Activated T-helper 1 cell treated with anti-CD3 and anti-CD28 coated beads, Interleukin-12 subunit alpha, Interleukin-12 subunit beta, Interleukin-2, Interleukin-4 antibody, amounts not matched to agents 30 ng/mL and 10 ng/mL and 1 ng/mL, durations not matched to agents 14 hours and 24 hours and 36 hours (primary cell): ENCODE measurements at regions not wholly inside any gene's neighbourhood (a gene's known extent, or its start where the extent isn't known, plus 50 kb on each side); places are given as distances from the start of the nearest gene placed in this dataset.
"Not testable (repeated sequence)": the region's sequence is repeated elsewhere in the genome, so short reads cannot be mapped to it uniquely, and the experiment has no call there.

ENCODE experiments used
- DNase-seq: peaks from one replicate; pipeline ENCODE4 v3.0.0; 2021; ENCODE audit warnings: low spot score
- H3K27ac Mint-ChIP-seq: one replicate; pipeline ENCODE4 v1.8.0; 2021; ENCODE audit warnings: mild to moderate bottlenecking, mixed read lengths
- H3K27me3 Mint-ChIP-seq: one replicate; pipeline ENCODE4 v1.8.0; 2022; ENCODE audit warnings: mild to moderate bottlenecking, moderate library complexity, mixed read lengths; ENCODE audit not compliant: insufficient read depth
- H3K36me3 Mint-ChIP-seq: one replicate; pipeline ENCODE4 v1.8.0; 2021; ENCODE audit warnings: low read depth, mixed read lengths
- H3K4me1 Mint-ChIP-seq: one replicate; pipeline ENCODE4 v1.8.0; 2021; ENCODE audit warnings: low read depth, mixed read lengths
- H3K4me3 Mint-ChIP-seq: one replicate; pipeline ENCODE4 v1.8.0; 2021; ENCODE audit warnings: mild to moderate bottlenecking, moderate library complexity, mixed read lengths
- H3K9me3 Mint-ChIP-seq: one replicate; pipeline ENCODE4 v1.8.0; 2021; ENCODE audit warnings: mixed read lengths
- intact Hi-C: fragments of 100-400 bp; cut with micrococcal nuclease; formaldehyde crosslinking; loops from one replicate; pipeline ENCODE4 v1.15.1; 2024

- H3K36me3 Mint-ChIP-seq, intact Hi-C loops, H3K27ac Mint-ChIP-seq, H3K9me3 Mint-ChIP-seq, H3K4me3 Mint-ChIP-seq, DNase-seq, H3K4me1 Mint-ChIP-seq, H3K27me3 Mint-ChIP-seq: not testable (repeated sequence)
These were observed 92.7 kb upstream of the EEPD1 start for GRCh38 chr7:36060388-36060787.

- Mint-ChIP-seq H3K4me3 (no peak overlapping the region), H3K27ac (no peak overlapping the region), H3K4me1 (no peaks in the 10 kb centered on the region), H3K36me3 (no peaks in the 10 kb centered on the region), H3K9me3 (no peaks in the 10 kb centered on the region), H3K27me3 (peaks cover 3% of the 10 kb centered on the region)
- intact Hi-C loops: no loop called here
- DNase-seq: no peak
These were observed 90.8 kb upstream of the EEPD1 start for GRCh38 chr7:36062154-36062815.

GRCh38 chr7:36064676-36065075 lies 88.4 kb upstream of the EEPD1 start:
- Mint-ChIP-seq H3K27me3 (peaks cover 9% of the 10 kb centered on the region), H3K36me3 (no peaks in the 10 kb centered on the region), H3K4me1 (no peaks in the 10 kb centered on the region), H3K9me3 (no peaks in the 10 kb centered on the region), H3K4me3 (no peak overlapping the region), H3K27ac (no peak overlapping the region)
- no peak for DNase-seq
- intact Hi-C loops: no loop called here

- H3K9me3 Mint-ChIP-seq, H3K27ac Mint-ChIP-seq: not testable (repeated sequence)
These were observed 87.3 kb upstream of the EEPD1 start for GRCh38 chr7:36065563-36066342.

GRCh38 chr7:36066343-36066664 lies 86.8 kb upstream of the EEPD1 start:
- H3K4me3 Mint-ChIP-seq: no peak overlapping the region
- no peaks in the 10 kb centered on the region for H3K4me1 Mint-ChIP-seq
- H3K27me3 Mint-ChIP-seq: peaks cover 15% of the 10 kb centered on the region
- H3K27ac Mint-ChIP-seq: no peak overlapping the region
- intact Hi-C loops: no loop called here
- H3K36me3 Mint-ChIP-seq: no peaks in the 10 kb centered on the region
- no peaks in the 10 kb centered on the region for H3K9me3 Mint-ChIP-seq
- DNase-seq: no peak

More at GRCh38 chr7:36065563-36066342, 87.3 kb upstream of the EEPD1 start:
- intact Hi-C loops, H3K4me3 Mint-ChIP-seq, H3K4me1 Mint-ChIP-seq, H3K36me3 Mint-ChIP-seq, DNase-seq: not testable (repeated sequence)
- H3K27me3 Mint-ChIP-seq: peaks cover 15% of the 10 kb centered on the region

- H3K36me3 Mint-ChIP-seq: no peaks in the 10 kb centered on the region
- no peaks in the 10 kb centered on the region for H3K4me1 Mint-ChIP-seq
- H3K27ac Mint-ChIP-seq: no peak overlapping the region
- H3K9me3 Mint-ChIP-seq: no peaks in the 10 kb centered on the region
- H3K27me3 Mint-ChIP-seq: peaks cover 28% of the 10 kb centered on the region
- intact Hi-C loops: no loop called here
- H3K4me3 Mint-ChIP-seq: no peak overlapping the region
- no peak for DNase-seq
These were observed 82.8 kb upstream of the EEPD1 start for GRCh38 chr7:36070230-36070629.

- H3K4me3 Mint-ChIP-seq: no peak overlapping the region
- H3K27ac Mint-ChIP-seq: no peak overlapping the region
- H3K27me3 Mint-ChIP-seq: peaks cover 28% of the 10 kb centered on the region
- intact Hi-C loops: no loop called here
- H3K9me3 Mint-ChIP-seq: no peaks in the 10 kb centered on the region
- no peaks in the 10 kb centered on the region for H3K4me1 Mint-ChIP-seq
- no peaks in the 10 kb centered on the region for H3K36me3 Mint-ChIP-seq
- no peak for DNase-seq
These were observed 81.4 kb upstream of the EEPD1 start for GRCh38 chr7:36071605-36072004.

- Mint-ChIP-seq H3K27ac (no peak overlapping the region), H3K27me3 (peaks cover 25% of the 10 kb centered on the region), H3K9me3 (no peaks in the 10 kb centered on the region), H3K4me3 (no peak overlapping the region), H3K36me3 (no peaks in the 10 kb centered on the region), H3K4me1 (no peaks in the 10 kb centered on the region)
- no peak for DNase-seq
- intact Hi-C loops: no loop called here
These were observed 80.4 kb upstream of the EEPD1 start for GRCh38 chr7:36072620-36073019.

- Mint-ChIP-seq H3K27ac (no peak overlapping the region), H3K36me3 (no peaks in the 10 kb centered on the region), H3K27me3 (peaks cover 14% of the 10 kb centered on the region), H3K4me3 (no peak overlapping the region), H3K4me1 (no peaks in the 10 kb centered on the region), H3K9me3 (no peaks in the 10 kb centered on the region)
- no peak for DNase-seq
- intact Hi-C loops: no loop called here
These were observed 77.5 kb upstream of the EEPD1 start for GRCh38 chr7:36075561-36075960.

GRCh38 chr7:36076074-36076473 lies 77.0 kb upstream of the EEPD1 start:
- Mint-ChIP-seq H3K9me3 (no peaks in the 10 kb centered on the region), H3K27me3 (peaks cover 14% of the 10 kb centered on the region), H3K27ac (no peak overlapping the region), H3K36me3 (no peaks in the 10 kb centered on the region), H3K4me3 (no peak overlapping the region), H3K4me1 (no peaks in the 10 kb centered on the region)
- DNase-seq: no peak
- intact Hi-C loops: no loop called here

- Mint-ChIP-seq H3K4me1 (no peaks in the 10 kb centered on the region), H3K36me3 (no peaks in the 10 kb centered on the region), H3K4me3 (no peak overlapping the region), H3K27ac (no peak overlapping the region), H3K9me3 (no peaks in the 10 kb centered on the region), H3K27me3 (peaks cover 7% of the 10 kb centered on the region)
- intact Hi-C loops: no loop called here
- DNase-seq: no peak
These were observed 74.2 kb upstream of the EEPD1 start for GRCh38 chr7:36078816-36079360.

- Mint-ChIP-seq H3K36me3 (no peaks in the 10 kb centered on the region), H3K4me3 (no peak overlapping the region), H3K9me3 (no peaks in the 10 kb centered on the region), H3K4me1 (no peaks in the 10 kb centered on the region), H3K27me3 (peaks cover 5% of the 10 kb centered on the region), H3K27ac (no peak overlapping the region)
- no peak for DNase-seq
- intact Hi-C loops: no loop called here
These were observed 73.5 kb upstream of the EEPD1 start for GRCh38 chr7:36079446-36080025.

GRCh38 chr7:36080843-36081242 lies 72.2 kb upstream of the EEPD1 start:
- intact Hi-C loops: no loop called here

More at GRCh38 chr7:36080843-36081242, 72.2 kb upstream of the EEPD1 start:
- Mint-ChIP-seq H3K27ac (no peak overlapping the region), H3K9me3 (no peaks in the 10 kb centered on the region), H3K4me3 (no peak overlapping the region), H3K4me1 (no peaks in the 10 kb centered on the region), H3K36me3 (no peaks in the 10 kb centered on the region), H3K27me3 (no peaks in the 10 kb centered on the region)
- no peak for DNase-seq
